ENCODE measurements at regions not wholly inside any gene's neighbourhood (a gene's known extent, or its start where the extent isn't known, plus 50 kb on each side); places are given as distances from the start of the nearest gene placed in this dataset.
"Not testable (repeated sequence)": the region's sequence is repeated elsewhere in the genome, so short reads cannot be mapped to it uniquely, and the experiment has no call there.

- DNase-seq, result no peak
Measured at GRCh38 chr4:177251237-177251636, 58.4 kb upstream of the NEIL3 start.

DNA sequence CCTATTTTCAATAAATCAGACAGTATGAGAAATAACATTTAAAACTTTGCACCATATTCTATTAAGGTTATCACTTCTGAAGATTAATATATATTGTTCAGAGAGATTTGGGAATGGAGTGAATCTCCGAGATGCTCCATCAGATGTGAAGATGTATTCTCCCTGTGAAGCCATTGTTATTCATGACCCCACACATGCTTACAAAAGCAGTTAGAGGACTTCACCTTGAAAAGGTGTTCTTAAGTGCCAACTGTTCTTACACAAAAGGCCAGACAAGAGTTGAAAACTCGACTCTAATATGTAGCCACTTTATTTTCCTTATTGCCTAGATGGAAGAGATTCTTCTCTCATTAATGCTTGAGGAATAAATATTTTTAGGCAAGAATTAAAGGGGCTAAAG is 54.3 kb upstream of the NEIL3 start:
- no peak for DNase-seq

- DNase-seq, result no peak
Measured at GRCh38 chr4:177256950-177257349, 52.7 kb upstream of the NEIL3 start.

- not testable (repeated sequence) for DNase-seq
Measured at GRCh38 chr4:177259466-177259865, 50.2 kb upstream of the NEIL3 start.
